ENCODE measurements at regions not wholly inside any gene's neighbourhood (a gene's known extent, or its start where the extent isn't known, plus 50 kb on each side); places are given as distances from the start of the nearest gene placed in this dataset.

- ATAC-seq (no peak), DNase-seq (no peak)
- intact Hi-C loops (cut with DNase I) = no loop called here
- Histone ChIP-seq H3K4me1 (no peaks in the 10 kb centered on the region), H3K27me3 (ENCODE audit: low read depth) (no peaks in the 10 kb centered on the region), H3K27ac (no peak overlapping the region), H3K9me3 (no peaks in the 10 kb centered on the region), H3K36me3 (no peaks in the 10 kb centered on the region), H3K4me3 (no peak overlapping the region)
- TF ChIP-seq, protein P1, sequence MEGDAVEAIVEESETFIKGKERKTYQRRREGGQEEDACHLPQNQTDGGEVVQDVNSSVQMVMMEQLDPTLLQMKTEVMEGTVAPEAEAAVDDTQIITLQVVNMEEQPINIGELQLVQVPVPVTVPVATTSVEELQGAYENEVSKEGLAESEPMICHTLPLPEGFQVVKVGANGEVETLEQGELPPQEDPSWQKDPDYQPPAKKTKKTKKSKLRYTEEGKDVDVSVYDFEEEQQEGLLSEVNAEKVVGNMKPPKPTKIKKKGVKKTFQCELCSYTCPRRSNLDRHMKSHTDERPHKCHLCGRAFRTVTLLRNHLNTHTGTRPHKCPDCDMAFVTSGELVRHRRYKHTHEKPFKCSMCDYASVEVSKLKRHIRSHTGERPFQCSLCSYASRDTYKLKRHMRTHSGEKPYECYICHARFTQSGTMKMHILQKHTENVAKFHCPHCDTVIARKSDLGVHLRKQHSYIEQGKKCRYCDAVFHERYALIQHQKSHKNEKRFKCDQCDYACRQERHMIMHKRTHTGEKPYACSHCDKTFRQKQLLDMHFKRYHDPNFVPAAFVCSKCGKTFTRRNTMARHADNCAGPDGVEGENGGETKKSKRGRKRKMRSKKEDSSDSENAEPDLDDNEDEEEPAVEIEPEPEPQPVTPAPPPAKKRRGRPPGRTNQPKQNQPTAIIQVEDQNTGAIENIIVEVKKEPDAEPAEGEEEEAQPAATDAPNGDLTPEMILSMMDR (IDR thresholded peaks at IDR 0.05) = no peak
Measured at GRCh38 chr16:55048745-55049144, 118.1 kb downstream of the IRX5 start.

DNA sequence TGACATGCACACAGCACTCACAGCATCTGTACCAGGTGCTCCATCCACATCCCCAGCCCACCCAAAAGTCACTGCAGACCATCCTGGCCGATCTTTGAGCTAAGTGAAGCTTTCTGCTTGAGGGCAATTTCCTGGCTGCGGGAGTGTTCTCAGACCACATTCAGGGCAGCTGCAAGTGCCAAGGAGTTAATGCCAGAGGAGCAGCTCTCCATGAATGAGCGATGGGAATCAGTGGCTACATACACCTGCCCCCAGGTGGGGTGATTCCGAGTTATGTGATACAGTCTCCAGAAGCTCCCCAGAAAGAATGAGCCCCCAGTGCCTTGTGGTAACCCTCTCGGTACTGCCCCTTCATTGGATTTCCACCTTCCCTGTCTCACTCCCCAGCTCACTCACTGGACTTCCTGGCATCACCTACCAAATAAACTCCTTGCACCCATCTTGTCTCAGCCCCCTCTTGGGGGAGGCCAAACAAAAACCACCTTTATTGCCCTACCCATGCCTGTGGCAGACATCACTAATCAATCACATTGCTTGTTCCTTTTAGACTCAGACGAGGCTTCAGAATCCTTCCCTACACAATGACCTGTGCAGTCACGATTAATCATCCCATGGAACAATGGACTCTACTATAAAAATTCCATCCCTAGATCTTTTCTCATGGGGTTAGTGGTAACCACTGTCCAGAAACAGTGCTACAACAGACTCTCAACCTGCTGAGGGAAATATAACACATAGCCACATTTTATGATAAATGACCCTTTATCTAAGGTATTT is 121.1 kb downstream of the IRX5 start:
- no peak for ATAC-seq
- intact Hi-C loops (cut with DNase I) = no loop called here
- TF ChIP-seq, protein P1 (IDR thresholded peaks at IDR 0.05) = no peak

DNA sequence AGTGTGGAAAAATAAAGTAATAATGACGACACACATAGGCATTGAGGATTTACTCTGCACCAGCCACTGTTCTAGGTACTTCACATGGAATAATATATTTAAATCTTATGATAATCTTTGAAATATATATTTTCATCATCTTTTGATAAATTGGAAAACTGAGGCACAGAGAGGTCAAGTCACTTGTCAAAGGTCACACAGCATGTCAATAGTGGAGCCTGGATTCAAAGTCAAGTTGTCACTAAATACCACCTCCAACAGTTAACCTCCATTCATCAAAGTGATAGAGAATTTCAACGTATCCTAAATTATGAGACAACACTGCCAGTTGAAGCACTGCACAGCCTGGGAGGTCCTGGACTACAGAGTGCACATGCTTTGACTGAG is 121.7 kb downstream of the IRX5 start:
- no peak for DNase-seq
- Histone ChIP-seq H3K9me3 (no peaks in the 10 kb centered on the region), H3K4me3 (no peak overlapping the region), H3K27ac (no peak overlapping the region), H3K36me3 (no peaks in the 10 kb centered on the region), H3K4me1 (no peaks in the 10 kb centered on the region), H3K27me3 (ENCODE audit: low read depth) (peaks cover 24% of the 10 kb centered on the region)
- TF ChIP-seq, protein P1 (IDR thresholded peaks at IDR 0.05) = no peak
- no peak for ATAC-seq
- intact Hi-C loops (cut with DNase I) = no loop called here

More for the DNA sequence above, 121.1 kb downstream of the IRX5 start:
- H3K27me3 ChIP-seq (ENCODE audit: low read depth) = peaks cover 19% of the 10 kb centered on the region
- no peaks in the 10 kb centered on the region for H3K36me3 ChIP-seq
- H3K27ac ChIP-seq = no peak overlapping the region
- H3K9me3 ChIP-seq = no peaks in the 10 kb centered on the region
- H3K4me1 ChIP-seq = no peaks in the 10 kb centered on the region
- no peak for DNase-seq
- no peak overlapping the region for H3K4me3 ChIP-seq

GRCh38 chr16:55052741-55053415 is 122.2 kb downstream of the IRX5 start:
- no peak overlapping the region for H3K4me3 ChIP-seq
- H3K36me3 ChIP-seq = no peaks in the 10 kb centered on the region
- no peak for DNase-seq
- H3K27me3 ChIP-seq (ENCODE audit: low read depth) = peaks cover 30% of the 10 kb centered on the region
- no peaks in the 10 kb centered on the region for H3K9me3 ChIP-seq
- intact Hi-C loops (cut with DNase I) = no loop called here
- no peaks in the 10 kb centered on the region for H3K4me1 ChIP-seq
- H3K27ac ChIP-seq = no peak overlapping the region
- TF ChIP-seq, protein P1 (IDR thresholded peaks at IDR 0.05) = no peak
- ATAC-seq = no peak

GRCh38 chr16:55055262-55055661 is 124.6 kb downstream of the IRX5 start:
- Histone ChIP-seq H3K4me1 (no peaks in the 10 kb centered on the region), H3K4me3 (no peak overlapping the region), H3K36me3 (no peaks in the 10 kb centered on the region), H3K27me3 (ENCODE audit: low read depth) (peaks cover 32% of the 10 kb centered on the region), H3K27ac (no peak overlapping the region), H3K9me3 (no peaks in the 10 kb centered on the region)
- intact Hi-C loops (cut with DNase I) = no loop called here
- ATAC-seq (no peak), DNase-seq (no peak)
- TF ChIP-seq, protein P1 (IDR thresholded peaks at IDR 0.05) = no peak

Measured in lower lobe of right lung (tissue), 2 donors.